SK-N-SH treated with all-trans-retinoic acid at 6 μM for 48 hours (cell line): ENCODE measurements at regions not wholly inside any gene's neighbourhood (a gene's known extent, or its start where the extent isn't known, plus 50 kb on each side); places are given as distances from the start of the nearest gene placed in this dataset.

Experiments
- ARNTL ChIP-seq: fragments of 450-650 bp; formaldehyde crosslinking; IDR thresholded peaks from 2 replicates; pipeline ENCODE4 v1.5.0; 2020; ENCODE audit warnings: low read depth, mild to moderate bottlenecking, moderate library complexity, borderline replicate concordance
- CSDC2 ChIP-seq: fragments of 250-450 bp; sonication (Bioruptor Pico); IDR thresholded peaks from 2 replicates; pipeline ENCODE4 v1.5.0; 2020; ENCODE audit warnings: mild to moderate bottlenecking, moderate library complexity
- GLIS3 ChIP-seq: fragments of 250-450 bp; sonication (Bioruptor Pico); IDR thresholded peaks from 2 replicates; pipeline ENCODE4 v1.5.0; 2020; ENCODE audit warnings: mild to moderate bottlenecking, moderate library complexity
- OSR1 ChIP-seq: fragments of 250-450 bp; sonication (Bioruptor Pico); IDR thresholded peaks from 2 replicates; pipeline ENCODE4 v1.8.0; 2022; ENCODE audit warnings: moderate library complexity, mild to moderate bottlenecking, inconsistent platforms
- PATZ1 ChIP-seq: fragments of 250-450 bp; sonication (Bioruptor Pico); IDR thresholded peaks from 2 replicates; pipeline ENCODE4 v1.8.0; 2020; ENCODE audit warnings: mild to moderate bottlenecking, moderate library complexity, borderline replicate concordance
- PPARA ChIP-seq: fragments of 250-450 bp; sonication (Bioruptor Pico); IDR thresholded peaks from 2 replicates; pipeline ENCODE4 v1.5.0; 2020; ENCODE audit warnings: mild to moderate bottlenecking, borderline replicate concordance
- SNAI2 ChIP-seq: fragments of 250-450 bp; sonication (Bioruptor Pico); IDR thresholded peaks from 2 replicates; pipeline ENCODE4 v1.5.0; 2020; ENCODE audit warnings: mild to moderate bottlenecking, moderate library complexity
- TCF4 ChIP-seq: fragments of 250-450 bp; sonication (Bioruptor Pico); IDR thresholded peaks from 2 replicates; pipeline ENCODE4 v1.8.0; 2021; ENCODE audit warnings: mild to moderate bottlenecking, moderate library complexity, borderline replicate concordance

- no peak for TF ChIP-seq TCF4
- no peak for TF ChIP-seq OSR1 (CRISPR knock-in tag)
- no peak for TF ChIP-seq GLIS3 (CRISPR knock-in tag)
- TF ChIP-seq SNAI2 (CRISPR knock-in tag) = no peak
- TF ChIP-seq PPARA (CRISPR knock-in tag) = no peak
- TF ChIP-seq PATZ1 (CRISPR knock-in tag) = no peak
- TF ChIP-seq CSDC2 (CRISPR knock-in tag) = no peak
- no peak for TF ChIP-seq ARNTL
Observed at GRCh38 chr2:199697469-199697868, 153.5 kb downstream of the FTCDNL1 start.
